Fibroblast of skin of abdomen (primary cell): ENCODE measurements at regions not wholly inside any gene's neighbourhood (a gene's known extent, or its start where the extent isn't known, plus 50 kb on each side); places are given as distances from the start of the nearest gene placed in this dataset.
A peak's percentile ranks its signal among the peaks of the same experiment; 100 is the strongest.

Source experiments
- DNase-seq: peaks from one replicate; pipeline ENCODE4 v3.0.0-alpha.2; 2013

GRCh38 chr4:130359542-130359941, 1263.6 kb downstream of the C4orf33 start:
- DNase-seq, result peak; percentile 36

DNA sequence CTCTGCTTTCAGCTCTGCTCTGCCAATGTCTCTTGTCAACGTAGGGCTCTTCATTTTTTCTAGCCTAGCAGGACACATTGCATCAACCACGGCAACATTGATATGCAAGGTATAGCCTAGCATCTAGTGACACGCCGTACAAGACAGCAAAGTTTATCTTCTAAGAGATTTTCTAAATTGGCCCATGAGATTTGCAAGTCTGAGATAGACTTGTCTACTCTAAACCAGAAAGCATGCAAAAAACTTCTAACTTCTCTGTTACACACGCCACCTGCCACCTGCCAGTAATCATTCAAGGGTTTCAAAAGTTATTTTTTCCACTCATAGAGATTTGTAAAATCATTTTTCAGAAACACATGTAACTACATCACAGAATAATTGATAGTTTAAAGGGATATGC, 1265.7 kb downstream of the C4orf33 start:
- no peak for DNase-seq

GRCh38 chr4:130368668-130369067, 1272.7 kb downstream of the C4orf33 start:
- no peak for DNase-seq

- DNase-seq, result peak; percentile 39
Measured at GRCh38 chr4:130393231-130393630, 1297.3 kb downstream of the C4orf33 start.

GRCh38 chr4:130393642-130394041, 1297.7 kb downstream of the C4orf33 start:
- peak; percentile 42 for DNase-seq

GRCh38 chr4:130395871-130396270, 1299.9 kb downstream of the C4orf33 start:
- peak; percentile 86 for DNase-seq

DNA sequence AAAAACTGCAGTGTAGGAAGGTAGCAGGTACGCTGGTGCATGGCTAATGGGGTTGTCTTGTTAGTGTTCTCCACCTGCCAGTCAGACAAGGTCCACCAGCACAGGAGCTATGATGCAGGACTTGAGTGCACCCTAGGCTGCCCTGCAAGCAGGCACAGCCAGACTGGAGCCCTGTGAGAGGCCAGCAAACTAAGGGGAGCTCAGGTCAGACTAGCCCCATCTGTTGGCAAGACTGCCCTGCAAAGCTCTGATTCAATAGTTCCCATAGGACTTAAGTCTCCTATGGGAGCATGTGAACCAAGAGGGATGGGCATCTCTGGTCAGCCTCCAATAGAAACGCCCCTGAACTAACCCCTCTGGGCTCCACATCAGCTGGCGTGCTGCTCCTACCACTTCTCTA, 1307.3 kb downstream of the C4orf33 start:
- no peak for DNase-seq

DNA sequence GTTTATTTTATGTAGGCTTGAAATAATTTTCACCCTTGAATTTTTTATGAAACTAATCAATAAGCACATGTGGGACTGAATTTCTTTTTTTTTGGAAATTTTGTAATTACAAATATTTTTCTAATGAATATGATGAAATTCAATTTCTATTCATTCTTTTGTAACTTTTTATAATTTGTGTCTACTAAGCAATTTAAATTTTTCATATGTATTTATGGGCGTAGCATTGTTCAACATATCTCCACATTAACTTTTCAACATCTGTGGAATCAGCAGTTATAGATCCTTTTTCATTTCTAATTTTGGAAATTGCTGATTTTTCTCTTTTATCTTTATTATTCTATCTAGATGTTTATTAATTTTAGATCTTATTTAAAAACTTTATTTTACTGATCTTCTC, 1320.3 kb downstream of the C4orf33 start:
- DNase-seq, result no peak

DNA sequence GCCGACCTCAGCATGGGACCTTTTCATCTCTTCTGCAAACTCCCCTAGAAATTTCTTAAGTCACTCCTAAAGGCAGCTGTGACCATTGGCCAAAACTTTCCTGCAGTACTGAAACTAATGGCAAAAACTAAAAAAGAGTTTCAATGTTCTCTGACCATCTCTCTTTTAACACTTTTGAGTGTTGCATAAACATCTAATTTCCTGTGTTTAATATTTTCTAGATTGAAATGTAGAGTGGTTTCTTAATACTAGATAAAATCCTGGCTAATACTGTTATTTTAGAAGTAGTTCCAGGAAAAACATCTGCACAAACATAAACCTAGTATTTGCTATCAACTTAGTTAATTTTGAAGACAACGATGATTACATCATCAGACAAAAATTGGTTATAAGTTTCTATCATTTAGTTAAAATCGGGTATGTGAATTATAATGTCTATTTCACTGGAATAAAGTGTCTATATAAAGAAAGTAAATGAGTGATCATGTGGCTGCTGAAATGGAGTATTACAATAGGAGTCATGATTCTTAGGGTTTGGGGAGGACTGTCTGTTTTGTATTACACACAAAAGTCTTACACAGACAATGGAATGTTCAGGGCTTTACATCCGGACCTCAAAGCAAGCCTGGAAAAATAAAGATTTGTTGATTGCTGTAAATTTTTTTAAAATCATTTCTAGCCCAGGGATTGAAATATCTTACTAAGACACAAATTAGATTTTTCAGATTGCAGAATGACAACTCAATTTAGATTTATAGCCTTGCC, 1323.4 kb downstream of the C4orf33 start:
- peak; percentile 39 for DNase-seq

GRCh38 chr4:130422261-130422660, 1326.3 kb downstream of the C4orf33 start:
- no peak for DNase-seq

DNA sequence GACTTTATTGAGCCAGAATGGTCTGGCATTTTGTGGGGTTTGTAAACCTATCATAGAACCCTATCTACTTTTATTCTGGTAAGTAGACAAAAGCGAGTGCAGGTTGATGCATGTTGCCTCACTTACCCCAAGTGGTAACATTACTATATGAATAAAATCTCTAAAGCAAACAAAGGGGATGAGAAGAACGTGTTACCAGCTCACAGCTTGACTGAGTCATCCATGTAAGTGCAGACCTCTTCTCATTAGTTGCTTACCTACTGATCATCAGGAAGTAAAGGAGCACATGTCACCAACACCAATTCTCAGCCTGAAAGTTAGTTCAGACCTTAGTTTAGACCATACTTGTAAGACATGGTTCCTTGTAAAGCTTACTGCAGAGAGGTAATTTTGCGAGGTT, 1328.3 kb downstream of the C4orf33 start:
- DNase-seq, result no peak

- no peak for DNase-seq
Measured at GRCh38 chr4:130432289-130432688, 1336.3 kb downstream of the C4orf33 start.

DNA sequence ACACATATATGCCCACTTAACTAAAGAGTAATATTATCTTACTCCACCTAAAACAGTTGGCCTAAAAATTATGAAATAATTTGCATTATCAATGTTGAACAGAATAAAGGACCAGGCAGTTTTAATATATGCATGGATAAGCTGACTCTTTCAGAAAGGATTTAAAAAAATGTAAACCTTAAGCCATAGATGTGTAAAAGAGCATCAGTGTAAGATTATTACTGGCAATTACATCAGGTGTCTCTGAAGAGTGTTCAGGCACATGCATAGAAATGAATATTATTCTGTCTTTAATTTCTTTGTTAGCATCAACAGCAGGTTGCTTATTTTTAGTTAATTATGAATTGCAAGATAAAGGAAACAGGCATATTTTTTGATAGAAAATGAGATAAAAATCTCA, 1353.8 kb downstream of the C4orf33 start:
- DNase-seq, result no peak

DNA sequence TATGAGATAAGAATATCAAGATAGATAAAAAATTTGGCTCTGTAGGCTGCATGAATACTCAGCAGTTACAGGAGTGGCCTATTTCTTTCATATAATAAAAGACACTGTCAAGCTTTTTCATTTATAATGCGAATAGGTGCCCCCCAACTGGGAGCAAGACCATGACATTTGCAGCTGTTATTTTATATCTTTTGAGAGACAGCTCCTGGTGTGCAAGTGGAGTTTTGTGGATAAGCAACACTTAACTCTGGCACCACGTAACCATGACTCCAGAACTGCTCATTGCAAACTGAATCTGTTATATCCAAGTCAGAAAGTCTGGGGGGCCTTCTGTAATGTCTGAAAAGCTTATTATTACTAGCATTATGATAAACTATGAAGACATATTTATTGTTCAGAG, 1372.4 kb downstream of the C4orf33 start:
- DNase-seq, result no peak

DNA sequence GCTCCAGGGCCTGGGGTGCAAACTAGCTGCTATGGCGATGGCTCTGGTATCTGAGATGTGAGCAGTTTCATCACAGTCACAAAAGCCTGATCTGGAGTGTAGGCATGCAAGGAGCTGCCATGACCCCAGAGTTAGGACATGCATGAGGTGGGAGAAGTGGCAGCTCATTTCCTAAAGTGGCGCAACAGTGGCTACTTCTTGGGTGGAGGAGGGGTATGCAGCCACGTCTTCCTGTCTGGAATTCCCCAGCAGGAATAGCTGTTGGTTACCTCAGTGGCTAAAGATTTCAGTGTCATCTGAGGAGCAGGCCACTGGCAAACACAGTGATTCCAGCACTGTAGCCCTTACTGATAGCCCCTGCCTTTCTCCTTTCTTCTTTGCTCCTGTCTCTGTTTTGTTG, 1382.5 kb downstream of the C4orf33 start:
- peak; percentile 78 for DNase-seq

- peak; percentile 20 for DNase-seq
Measured at GRCh38 chr4:130479020-130479419, 1383.1 kb downstream of the C4orf33 start.

DNA sequence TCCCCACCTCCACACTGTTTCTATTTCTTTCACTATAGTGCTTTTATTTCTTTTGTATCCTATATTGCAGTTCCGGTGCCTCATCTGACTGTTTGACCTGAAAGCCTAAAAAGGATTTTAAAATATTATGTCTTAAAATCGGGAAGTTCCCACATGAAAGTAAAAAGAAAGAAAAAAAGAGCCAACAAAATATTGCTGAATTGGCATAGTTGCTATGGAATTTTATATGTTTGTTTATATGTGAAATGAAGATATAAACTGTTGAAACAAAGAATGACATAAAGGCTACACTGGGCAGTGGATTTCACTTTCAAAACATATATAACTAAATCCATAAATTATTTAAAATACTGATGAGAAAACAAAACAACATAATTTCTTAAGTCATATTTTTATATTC, 1383.7 kb downstream of the C4orf33 start:
- no peak for DNase-seq

GRCh38 chr4:130484826-130485225, 1388.9 kb downstream of the C4orf33 start:
- DNase-seq, result no peak

DNA sequence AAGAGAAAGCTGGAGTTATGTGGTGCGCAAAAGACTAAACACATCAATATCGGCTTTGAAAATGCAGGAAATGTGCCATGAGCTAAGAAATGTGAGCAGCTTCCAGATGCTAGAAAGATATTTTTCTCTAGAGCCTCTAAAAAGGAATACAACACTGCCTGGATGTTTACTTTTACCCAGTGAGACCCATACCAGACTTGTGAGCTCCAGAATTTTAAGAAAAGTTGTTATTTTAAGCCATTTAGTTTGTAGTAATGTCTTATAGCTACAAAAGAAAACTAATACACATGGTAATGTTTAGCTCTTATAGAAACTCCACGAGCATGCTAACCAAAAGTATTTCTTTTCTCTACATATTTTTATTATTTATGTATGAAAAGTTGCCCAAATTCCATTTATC, 1389.4 kb downstream of the C4orf33 start:
- peak; percentile 2 for DNase-seq

GRCh38 chr4:130486186-130486585, 1390.2 kb downstream of the C4orf33 start:
- DNase-seq, result peak; percentile 60

GRCh38 chr4:130486841-130487240, 1390.9 kb downstream of the C4orf33 start:
- no peak for DNase-seq

GRCh38 chr4:130510661-130511060, 1414.7 kb downstream of the C4orf33 start:
- DNase-seq, result no peak

- DNase-seq, result no peak
Measured at GRCh38 chr4:130511776-130512175, 1415.8 kb downstream of the C4orf33 start.

GRCh38 chr4:130524057-130524456, 1428.1 kb downstream of the C4orf33 start:
- no peak for DNase-seq

DNA sequence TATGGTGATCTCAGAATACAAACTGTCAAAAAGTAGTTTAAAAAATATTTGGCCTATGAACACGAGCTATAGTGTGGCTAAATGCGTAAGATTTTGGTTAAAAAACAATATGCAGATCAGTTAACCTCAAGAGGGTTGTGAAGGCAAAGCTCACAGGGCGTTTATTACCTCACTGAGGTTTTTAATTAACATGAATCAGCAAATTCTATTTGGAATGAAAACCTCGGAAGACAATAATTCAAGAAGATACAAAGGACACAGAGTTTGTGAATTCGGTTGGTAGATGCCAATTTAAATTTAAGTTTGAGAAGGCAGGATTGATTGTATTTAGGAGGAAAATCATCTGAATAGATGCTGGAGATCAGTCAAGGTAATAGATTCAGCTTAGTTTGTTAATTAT, 1434.6 kb downstream of the C4orf33 start:
- DNase-seq, result no peak
